OCI-LY7 (cell line): ENCODE measurements at regions not wholly inside any gene's neighbourhood (a gene's known extent, or its start where the extent isn't known, plus 50 kb on each side); places are given as distances from the start of the nearest gene placed in this dataset.

Source experiments
- BruUV-seq: library from RNA; stranded (reverse); fragments of 400-500 nt; replicated peaks from 2 replicates; lab custom pipeline; 2021; lab: Mats Ljungman, UMichigan
- CTCF ChIA-PET: fragments of 300-600 bp; sonication (Branson Sonifier 250); formaldehyde crosslinking; loops from one replicate; lab custom pipeline; 2022; ENCODE audit warnings: antibody characterized with exemption; ENCODE audit not compliant: unreplicated experiment; lab: Charles Lee
- POLR2A ChIA-PET: fragments of 300-600 bp; sonication (Branson Sonifier 250); formaldehyde crosslinking; loops from one replicate; lab custom pipeline; 2022; ENCODE audit warnings: antibody characterized with exemption; lab: Charles Lee
- DNase-seq: peaks from one replicate; pipeline ENCODE4 v3.0.0-alpha.2; 2015; ENCODE audit warnings: low spot score
- H2AFZ ChIP-seq: fragments of 200-600 bp; sonication (generic), shearing (Covaris generic); 2 replicates; pipeline ENCODE4 v1.6.1; 2014; ENCODE audit warnings: mild to moderate bottlenecking, antibody characterized with exemption, low read length, moderate library complexity
- H3K27ac ChIP-seq: fragments of 200-600 bp; sonication (generic); 2 replicates; pipeline ENCODE4 v1.5.1; 2014; ENCODE audit warnings: mixed run types, low read depth, mild to moderate bottlenecking, moderate library complexity, low read length, inconsistent platforms; ENCODE audit not compliant: poor library complexity, severe bottlenecking
- H3K36me3 ChIP-seq: fragments of 200-600 bp; sonication (generic); 2 replicates; pipeline ENCODE4 v1.6.1; 2014; ENCODE audit warnings: mild to moderate bottlenecking, antibody characterized with exemption, low read length, moderate library complexity, mixed read lengths; ENCODE audit not compliant: insufficient read depth
- H3K4me1 ChIP-seq: fragments of 200-600 bp; sonication (generic); 2 replicates; pipeline ENCODE4 v1.5.1; 2014; ENCODE audit warnings: mild to moderate bottlenecking, low read length; ENCODE audit not compliant: insufficient read depth, poor library complexity, severe bottlenecking
- H3K4me2 ChIP-seq: fragments of 200-600 bp; sonication (generic); 2 replicates; pipeline ENCODE4 v1.6.1; 2014; ENCODE audit warnings: mild to moderate bottlenecking, low read length
- H3K4me3 ChIP-seq: fragments of 200-600 bp; sonication (generic); 2 replicates; pipeline ENCODE4 v1.5.1; 2014; ENCODE audit warnings: mild to moderate bottlenecking, low read depth, low read length; ENCODE audit not compliant: poor library complexity, severe bottlenecking
- H3K79me2 ChIP-seq: fragments of 200-600 bp; sonication (generic); 2 replicates; pipeline ENCODE4 v1.6.1; 2016; ENCODE audit warnings: low read depth, mild to moderate bottlenecking, low read length, moderate library complexity, mixed read lengths; ENCODE audit not compliant: insufficient read depth
- H3K9me2 ChIP-seq: fragments of 200-600 bp; sonication (generic); 2 replicates; pipeline ENCODE4 v1.6.1; 2016; ENCODE audit warnings: mild to moderate bottlenecking, low read length, mixed read lengths; ENCODE audit not compliant: insufficient read depth
- H3K9me3 ChIP-seq: fragments of 200-600 bp; sonication (generic); 2 replicates; pipeline ENCODE4 v1.6.1; 2014; ENCODE audit warnings: mild to moderate bottlenecking, mixed run types, low read length, mixed read lengths
- H4K20me1 ChIP-seq: fragments of 200-600 bp; sonication (generic); 2 replicates; pipeline ENCODE4 v1.6.1; 2014; ENCODE audit warnings: mild to moderate bottlenecking, antibody characterized with exemption, low read length, moderate library complexity, mixed read lengths; ENCODE audit not compliant: insufficient read depth
- EZH2phosphoT487 ChIP-seq: fragments of 200-600 bp; sonication (generic); IDR thresholded peaks from 2 replicates; pipeline ENCODE4 v1.6.1; 2018; ENCODE audit warnings: low read depth, borderline replicate concordance, mild to moderate bottlenecking, mixed run types, antibody characterized with exemption, low read length, moderate library complexity, mixed read lengths
- intact Hi-C: fragments of 100-400 bp; cut with micrococcal nuclease; formaldehyde crosslinking; loops from one replicate; pipeline ENCODE4 v1.10.0; 2022; ENCODE audit not compliant: unreplicated experiment
- TF ChIP-seq, protein P1 (sequence below): fragments of 200-600 bp; sonication (generic); conservative IDR thresholded peaks from 2 replicates; pipeline ENCODE4 v1.5.1; 2014; ENCODE audit warnings: mild to moderate bottlenecking, antibody characterized with exemption, low read length, moderate library complexity, mixed read lengths

DNA sequence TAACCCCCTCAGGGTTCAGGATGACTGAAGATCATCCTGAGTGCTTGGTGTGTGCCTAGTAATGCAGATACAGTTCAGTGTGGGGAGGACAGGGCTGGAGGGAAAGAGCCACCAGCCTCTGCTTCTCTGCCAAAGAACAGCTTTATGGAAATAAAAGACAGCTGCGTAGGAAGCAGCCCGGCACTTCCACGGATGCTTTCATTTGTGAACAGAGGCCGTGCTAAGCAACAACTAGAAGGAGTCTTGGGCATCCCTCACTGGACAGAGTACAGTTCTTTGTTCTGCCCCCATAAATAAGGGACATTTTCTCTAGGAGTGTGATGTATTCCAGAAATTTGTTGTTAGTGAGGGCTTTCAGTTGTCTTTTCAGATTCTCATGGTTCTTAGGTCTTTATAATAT is 194.8 kb upstream of the RGMA start:
- no peak overlapping the region for H2AFZ ChIP-seq
- ChIA-PET POLR2A (interaction anchor here (0.6 kb wide), 2 partner anchors 230 to 379 kb away, joined by 3 to 6 read pairs; no protein-coding TSS in a partner anchor), CTCF (interaction anchor here (0.6 kb wide), 1 partner anchor 20 kb away, joined by 4 read pairs; no protein-coding TSS in a partner anchor)
- H3K9me2 ChIP-seq, result no peaks in the 10 kb centered on the region
- no TSS peak for BruUV-seq
- TF ChIP-seq EZH2phosphoT487, result no peak
- TF ChIP-seq, protein P1, sequence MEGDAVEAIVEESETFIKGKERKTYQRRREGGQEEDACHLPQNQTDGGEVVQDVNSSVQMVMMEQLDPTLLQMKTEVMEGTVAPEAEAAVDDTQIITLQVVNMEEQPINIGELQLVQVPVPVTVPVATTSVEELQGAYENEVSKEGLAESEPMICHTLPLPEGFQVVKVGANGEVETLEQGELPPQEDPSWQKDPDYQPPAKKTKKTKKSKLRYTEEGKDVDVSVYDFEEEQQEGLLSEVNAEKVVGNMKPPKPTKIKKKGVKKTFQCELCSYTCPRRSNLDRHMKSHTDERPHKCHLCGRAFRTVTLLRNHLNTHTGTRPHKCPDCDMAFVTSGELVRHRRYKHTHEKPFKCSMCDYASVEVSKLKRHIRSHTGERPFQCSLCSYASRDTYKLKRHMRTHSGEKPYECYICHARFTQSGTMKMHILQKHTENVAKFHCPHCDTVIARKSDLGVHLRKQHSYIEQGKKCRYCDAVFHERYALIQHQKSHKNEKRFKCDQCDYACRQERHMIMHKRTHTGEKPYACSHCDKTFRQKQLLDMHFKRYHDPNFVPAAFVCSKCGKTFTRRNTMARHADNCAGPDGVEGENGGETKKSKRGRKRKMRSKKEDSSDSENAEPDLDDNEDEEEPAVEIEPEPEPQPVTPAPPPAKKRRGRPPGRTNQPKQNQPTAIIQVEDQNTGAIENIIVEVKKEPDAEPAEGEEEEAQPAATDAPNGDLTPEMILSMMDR, result no peak
- intact Hi-C loops, result no loop called here
- no peaks in the 10 kb centered on the region for H3K79me2 ChIP-seq
- no peaks in the 10 kb centered on the region for H3K9me3 ChIP-seq
- H3K4me3 ChIP-seq, result no peak overlapping the region
- no peaks in the 10 kb centered on the region for H3K4me1 ChIP-seq
- no peak for DNase-seq
- no peak overlapping the region for H3K27ac ChIP-seq
- H4K20me1 ChIP-seq, result no peaks in the 10 kb centered on the region
- no peaks in the 10 kb centered on the region for H3K36me3 ChIP-seq
- no peak overlapping the region for H3K4me2 ChIP-seq

DNA sequence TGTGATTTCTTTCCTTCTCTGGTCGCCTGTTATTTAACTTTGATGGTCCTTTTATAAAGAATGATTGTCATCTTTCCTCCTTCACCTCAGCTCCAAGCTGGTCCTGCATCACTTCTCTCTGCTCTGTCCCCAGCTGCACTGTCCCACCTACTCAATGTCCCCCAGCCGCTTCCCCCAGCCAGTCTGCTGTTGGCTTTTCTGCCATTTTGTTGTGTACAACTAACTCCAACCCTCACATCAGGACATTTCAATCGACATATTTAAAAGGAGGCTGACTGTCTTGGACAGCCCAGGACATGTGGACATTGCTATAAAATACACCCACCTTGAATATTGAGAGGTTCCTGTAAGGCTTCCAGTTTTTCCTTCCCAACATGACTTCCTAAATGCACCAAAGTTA is 193.8 kb upstream of the RGMA start:
- ChIA-PET CTCF (no interaction called here), POLR2A (no interaction called here)
- Histone ChIP-seq H3K9me3 (no peaks in the 10 kb centered on the region), H4K20me1 (no peaks in the 10 kb centered on the region), H2AFZ (no peak overlapping the region), H3K79me2 (no peaks in the 10 kb centered on the region), H3K9me2 (no peaks in the 10 kb centered on the region), H3K4me2 (no peak overlapping the region), H3K4me1 (no peaks in the 10 kb centered on the region), H3K4me3 (no peak overlapping the region), H3K27ac (no peak overlapping the region), H3K36me3 (no peaks in the 10 kb centered on the region)
- no TSS peak for BruUV-seq
- intact Hi-C loops, result no loop called here
- DNase-seq, result no peak
- no peak for TF ChIP-seq EZH2phosphoT487
- TF ChIP-seq, protein P1, result no peak

DNA sequence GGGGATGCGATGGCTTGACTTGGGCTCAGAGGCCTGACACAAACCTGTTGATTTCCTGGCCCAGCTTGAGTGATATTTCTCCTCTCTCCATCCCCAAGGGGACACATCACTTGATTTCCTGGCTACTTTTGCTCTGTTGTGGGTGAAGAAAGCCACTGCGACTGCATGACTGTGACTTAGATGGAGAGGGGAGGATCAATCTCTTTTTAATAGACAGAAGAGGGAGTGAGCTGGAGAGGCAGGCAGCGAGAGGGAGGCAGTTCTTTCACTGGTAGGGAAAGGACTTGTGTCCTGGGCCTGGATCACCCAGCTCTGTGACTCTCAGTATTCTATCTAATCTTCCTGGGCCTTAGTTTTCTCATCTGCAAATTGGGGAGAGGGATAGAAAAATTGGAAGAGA is 189.8 kb upstream of the RGMA start:
- H3K79me2 ChIP-seq, result no peaks in the 10 kb centered on the region
- no peak overlapping the region for H3K27ac ChIP-seq
- intact Hi-C loops, result no loop called here
- BruUV-seq, result no TSS peak
- H3K9me2 ChIP-seq, result no peaks in the 10 kb centered on the region
- H4K20me1 ChIP-seq, result no peaks in the 10 kb centered on the region
- ChIA-PET POLR2A (no interaction called here), CTCF (no interaction called here)
- no peaks in the 10 kb centered on the region for H3K9me3 ChIP-seq
- no peaks in the 10 kb centered on the region for H3K36me3 ChIP-seq
- DNase-seq, result no peak
- H3K4me2 ChIP-seq, result no peak overlapping the region
- H3K4me3 ChIP-seq, result no peak overlapping the region
- no peak overlapping the region for H2AFZ ChIP-seq
- TF ChIP-seq, protein P1, result no peak
- TF ChIP-seq EZH2phosphoT487, result no peak
- H3K4me1 ChIP-seq, result no peaks in the 10 kb centered on the region
